Liver (tissue), 3 donors: ENCODE measurements at regions not wholly inside any gene's neighbourhood (a gene's known extent, or its start where the extent isn't known, plus 50 kb on each side); places are given as distances from the start of the nearest gene placed in this dataset.

Experiments
- EGR1 ChIP-seq, 2 donors: IDR thresholded peaks; 2 replicates each; pipeline ENCODE4 v1.6.1; 2016 to 2018; ENCODE audit warnings: antibody characterized with exemption in 2 of 2, low read depth in 2 of 2
- FOXA1 ChIP-seq: IDR thresholded peaks from 2 replicates; pipeline ENCODE4 v1.6.1; 2016; ENCODE audit warnings: antibody characterized with exemption
- GABPA ChIP-seq, 2 donors: IDR thresholded peaks in 1 of 2; conservative IDR thresholded peaks in 1 of 2; 2 replicates each; pipeline ENCODE4 v1.6.1; 2016; ENCODE audit warnings: antibody characterized with exemption in 2 of 2, mild to moderate bottlenecking in 1 of 2, moderate library complexity in 1 of 2
- HNF4A ChIP-seq, 2 donors: conservative IDR thresholded peaks; 2 replicates each; pipeline ENCODE4 v1.6.1; 2016; ENCODE audit warnings: antibody characterized with exemption in 2 of 2, mild to moderate bottlenecking in 2 of 2
- HNF4G ChIP-seq: IDR thresholded peaks from 2 replicates; pipeline ENCODE4 v1.6.1; 2016; ENCODE audit warnings: antibody characterized with exemption
- JUND ChIP-seq, 2 donors: IDR thresholded peaks; 2 replicates each; pipeline ENCODE4 v1.6.1; 2016; ENCODE audit warnings: antibody characterized with exemption in 2 of 2
- RAD21 ChIP-seq, 2 donors: IDR thresholded peaks; 2 replicates each; pipeline ENCODE4 v1.6.1; 2016; ENCODE audit warnings: antibody characterized with exemption in 2 of 2, mild to moderate bottlenecking in 2 of 2
- RXRA ChIP-seq, 2 donors: IDR thresholded peaks; 2 replicates each; pipeline ENCODE4 v1.6.1; 2017 to 2018; ENCODE audit warnings: antibody characterized with exemption in 2 of 2, mild to moderate bottlenecking in 1 of 2
- TAF1 ChIP-seq: conservative IDR thresholded peaks from 2 replicates; pipeline ENCODE4 v1.6.1; 2016; ENCODE audit warnings: antibody characterized with exemption, mild to moderate bottlenecking
- YY1 ChIP-seq: IDR thresholded peaks from 2 replicates; pipeline ENCODE4 v1.6.1; 2016; ENCODE audit warnings: antibody characterized with exemption, mild to moderate bottlenecking
- TF ChIP-seq, protein P1 (sequence below): fragments of 150-350 bp; IDR thresholded peaks from 2 replicates; pipeline ENCODE4 v1.5.1; 2017; ENCODE audit warnings: improper control_type of control experiment, low read depth, low read length; ENCODE audit not compliant: missing input control
- TF ChIP-seq, protein P2 (sequence below): IDR thresholded peaks from 2 replicates; pipeline ENCODE4 v1.6.1; 2016; ENCODE audit warnings: antibody characterized with exemption, mild to moderate bottlenecking
- TF ChIP-seq, protein P3 (sequence below): IDR thresholded peaks from 2 replicates; pipeline ENCODE4 v1.6.1; 2016; ENCODE audit warnings: antibody characterized with exemption
- TF ChIP-seq, protein P4 (sequence below): IDR thresholded peaks from 2 replicates; pipeline ENCODE4 v1.6.1; 2016; ENCODE audit warnings: antibody characterized with exemption
- donor health status: healthy.
- donor health status: healthy.

DNA sequence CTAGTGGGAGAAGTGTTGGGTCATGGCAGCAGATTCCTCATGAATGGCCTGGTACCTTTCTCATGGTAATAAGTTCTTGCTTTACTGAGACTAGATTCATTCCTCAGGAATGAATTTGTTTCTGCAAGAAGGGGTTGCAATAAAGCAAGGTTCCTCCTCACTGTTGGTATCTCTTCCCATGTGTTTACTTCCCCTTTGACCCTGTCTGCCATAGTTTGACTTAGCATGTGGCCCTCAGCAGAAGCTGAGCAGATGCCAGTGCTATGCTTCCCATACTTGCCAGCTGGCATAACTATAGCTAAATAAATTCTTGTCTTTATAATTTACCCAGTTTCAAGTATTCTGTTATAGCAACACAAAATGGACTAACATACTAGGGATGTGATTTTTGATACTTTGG lies 163.6 kb upstream of the COL8A1 start:
- TF ChIP-seq, protein P1, sequence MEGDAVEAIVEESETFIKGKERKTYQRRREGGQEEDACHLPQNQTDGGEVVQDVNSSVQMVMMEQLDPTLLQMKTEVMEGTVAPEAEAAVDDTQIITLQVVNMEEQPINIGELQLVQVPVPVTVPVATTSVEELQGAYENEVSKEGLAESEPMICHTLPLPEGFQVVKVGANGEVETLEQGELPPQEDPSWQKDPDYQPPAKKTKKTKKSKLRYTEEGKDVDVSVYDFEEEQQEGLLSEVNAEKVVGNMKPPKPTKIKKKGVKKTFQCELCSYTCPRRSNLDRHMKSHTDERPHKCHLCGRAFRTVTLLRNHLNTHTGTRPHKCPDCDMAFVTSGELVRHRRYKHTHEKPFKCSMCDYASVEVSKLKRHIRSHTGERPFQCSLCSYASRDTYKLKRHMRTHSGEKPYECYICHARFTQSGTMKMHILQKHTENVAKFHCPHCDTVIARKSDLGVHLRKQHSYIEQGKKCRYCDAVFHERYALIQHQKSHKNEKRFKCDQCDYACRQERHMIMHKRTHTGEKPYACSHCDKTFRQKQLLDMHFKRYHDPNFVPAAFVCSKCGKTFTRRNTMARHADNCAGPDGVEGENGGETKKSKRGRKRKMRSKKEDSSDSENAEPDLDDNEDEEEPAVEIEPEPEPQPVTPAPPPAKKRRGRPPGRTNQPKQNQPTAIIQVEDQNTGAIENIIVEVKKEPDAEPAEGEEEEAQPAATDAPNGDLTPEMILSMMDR, result no peak
- TF ChIP-seq JUND (IDR thresholded peaks at IDR 0.05) (no peak), EGR1 (IDR thresholded peaks at IDR 0.05; ENCODE audit: low read depth in 2 of 2) (no peak), TAF1 (no peak), HNF4A (conservative IDR thresholded peaks at IDR 0.05) (no peak), FOXA1 (no peak), RXRA (IDR thresholded peaks at IDR 0.05) (no peak), GABPA (IDR thresholded peaks at IDR 0.05 in 1 of 2, conservative IDR thresholded peaks at IDR 0.05 in 1 of 2) (no peak), YY1 (no peak), RAD21 (IDR thresholded peaks at IDR 0.05) (no peak), HNF4G (no peak)
- TF ChIP-seq, protein P2, sequence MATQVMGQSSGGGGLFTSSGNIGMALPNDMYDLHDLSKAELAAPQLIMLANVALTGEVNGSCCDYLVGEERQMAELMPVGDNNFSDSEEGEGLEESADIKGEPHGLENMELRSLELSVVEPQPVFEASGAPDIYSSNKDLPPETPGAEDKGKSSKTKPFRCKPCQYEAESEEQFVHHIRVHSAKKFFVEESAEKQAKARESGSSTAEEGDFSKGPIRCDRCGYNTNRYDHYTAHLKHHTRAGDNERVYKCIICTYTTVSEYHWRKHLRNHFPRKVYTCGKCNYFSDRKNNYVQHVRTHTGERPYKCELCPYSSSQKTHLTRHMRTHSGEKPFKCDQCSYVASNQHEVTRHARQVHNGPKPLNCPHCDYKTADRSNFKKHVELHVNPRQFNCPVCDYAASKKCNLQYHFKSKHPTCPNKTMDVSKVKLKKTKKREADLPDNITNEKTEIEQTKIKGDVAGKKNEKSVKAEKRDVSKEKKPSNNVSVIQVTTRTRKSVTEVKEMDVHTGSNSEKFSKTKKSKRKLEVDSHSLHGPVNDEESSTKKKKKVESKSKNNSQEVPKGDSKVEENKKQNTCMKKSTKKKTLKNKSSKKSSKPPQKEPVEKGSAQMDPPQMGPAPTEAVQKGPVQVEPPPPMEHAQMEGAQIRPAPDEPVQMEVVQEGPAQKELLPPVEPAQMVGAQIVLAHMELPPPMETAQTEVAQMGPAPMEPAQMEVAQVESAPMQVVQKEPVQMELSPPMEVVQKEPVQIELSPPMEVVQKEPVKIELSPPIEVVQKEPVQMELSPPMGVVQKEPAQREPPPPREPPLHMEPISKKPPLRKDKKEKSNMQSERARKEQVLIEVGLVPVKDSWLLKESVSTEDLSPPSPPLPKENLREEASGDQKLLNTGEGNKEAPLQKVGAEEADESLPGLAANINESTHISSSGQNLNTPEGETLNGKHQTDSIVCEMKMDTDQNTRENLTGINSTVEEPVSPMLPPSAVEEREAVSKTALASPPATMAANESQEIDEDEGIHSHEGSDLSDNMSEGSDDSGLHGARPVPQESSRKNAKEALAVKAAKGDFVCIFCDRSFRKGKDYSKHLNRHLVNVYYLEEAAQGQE, result no peak
- TF ChIP-seq, protein P3, sequence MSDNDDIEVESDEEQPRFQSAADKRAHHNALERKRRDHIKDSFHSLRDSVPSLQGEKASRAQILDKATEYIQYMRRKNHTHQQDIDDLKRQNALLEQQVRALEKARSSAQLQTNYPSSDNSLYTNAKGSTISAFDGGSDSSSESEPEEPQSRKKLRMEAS, result no peak
- TF ChIP-seq, protein P4, sequence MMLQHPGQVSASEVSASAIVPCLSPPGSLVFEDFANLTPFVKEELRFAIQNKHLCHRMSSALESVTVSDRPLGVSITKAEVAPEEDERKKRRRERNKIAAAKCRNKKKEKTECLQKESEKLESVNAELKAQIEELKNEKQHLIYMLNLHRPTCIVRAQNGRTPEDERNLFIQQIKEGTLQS, result no peak
